WTC11 (cell line): ENCODE measurements at regions not wholly inside any gene's neighbourhood (a gene's known extent, or its start where the extent isn't known, plus 50 kb on each side); places are given as distances from the start of the nearest gene placed in this dataset.

Experiments used
- ATAC-seq: fragments of 200-7000 bp; cut with Tn5 transposase; 2 replicates; pipeline ENCODE4 v1.10.0; 2021; ENCODE audit warnings: mild to moderate bottlenecking, moderate library complexity
- CTCF ChIA-PET: fragments of 300-600 bp; sonication (Branson Sonifier 250); formaldehyde crosslinking; loops from one replicate; lab custom pipeline; 2021; ENCODE audit warnings: antibody characterized with exemption; lab: Charles Lee
- POLR2A ChIA-PET: fragments of 350-600 bp; sonication (Branson Sonifier 250); formaldehyde crosslinking; loops from one replicate; lab custom pipeline; 2021; ENCODE audit warnings: antibody characterized with exemption; lab: Charles Lee
- DNase-seq: peaks from one replicate; pipeline ENCODE4 v3.0.0; 2021; ENCODE audit warnings: low spot score
- H3K27ac Mint-ChIP-seq: 2 replicates; pipeline ENCODE4 v1.8.0; 2021; ENCODE audit warnings: mixed read lengths
- H3K27me3 Mint-ChIP-seq: 2 replicates; pipeline ENCODE4 v1.8.0; 2021; ENCODE audit warnings: low read depth, mild to moderate bottlenecking, moderate library complexity, mixed read lengths
- H3K36me3 Mint-ChIP-seq: 2 replicates; pipeline ENCODE4 v1.8.0; 2021; ENCODE audit warnings: mixed read lengths
- H3K4me1 Mint-ChIP-seq: 2 replicates; pipeline ENCODE4 v1.8.0; 2022; ENCODE audit warnings: mixed read lengths
- H3K4me3 Mint-ChIP-seq: 2 replicates; pipeline ENCODE4 v1.8.0; 2021; ENCODE audit warnings: mild to moderate bottlenecking, moderate library complexity, mixed read lengths
- H3K9me3 Mint-ChIP-seq: 2 replicates; pipeline ENCODE4 v1.8.0; 2021; ENCODE audit warnings: mixed read lengths
- ARID4B ChIP-seq: sonication (generic); formaldehyde crosslinking; IDR thresholded peaks from 2 replicates; pipeline ENCODE4 v1.8.0; 2023; ENCODE audit warnings: missing genetic modification reagents, mild to moderate bottlenecking, borderline replicate concordance
- CREB1 ChIP-seq: sonication (generic); formaldehyde crosslinking; IDR thresholded peaks from 2 replicates; pipeline ENCODE4 v1.8.0; 2023; ENCODE audit warnings: mild to moderate bottlenecking, missing genetic modification reagents
- EMX1 ChIP-seq: fragments of 250-450 bp; sonication (Bioruptor Pico); IDR thresholded peaks from 2 replicates; pipeline ENCODE4 v1.8.0; 2021; ENCODE audit warnings: mild to moderate bottlenecking
- FOXK1 ChIP-seq: sonication (generic); formaldehyde crosslinking; IDR thresholded peaks from 2 replicates; pipeline ENCODE4 v1.8.0; 2022; ENCODE audit warnings: mild to moderate bottlenecking, moderate library complexity, missing genetic modification reagents
- GABPB1 ChIP-seq: sonication (generic); formaldehyde crosslinking; IDR thresholded peaks from 2 replicates; pipeline ENCODE4 v1.8.1; 2023; ENCODE audit warnings: mild to moderate bottlenecking, missing genetic modification reagents
- IRF1 ChIP-seq: sonication (generic); formaldehyde crosslinking; IDR thresholded peaks from 2 replicates; pipeline ENCODE4 v1.8.0; 2023; ENCODE audit warnings: missing genetic modification reagents
- JUN ChIP-seq: sonication (generic); formaldehyde crosslinking; IDR thresholded peaks from 2 replicates; pipeline ENCODE4 v1.8.0; 2023; ENCODE audit warnings: mild to moderate bottlenecking, missing genetic modification reagents
- KAT7 ChIP-seq: sonication (generic); formaldehyde crosslinking; IDR thresholded peaks from 2 replicates; pipeline ENCODE4 v1.8.1; 2023; ENCODE audit warnings: missing genetic modification reagents, mild to moderate bottlenecking, borderline replicate concordance
- MYBL2 ChIP-seq: sonication (generic); formaldehyde crosslinking; IDR thresholded peaks from 2 replicates; pipeline ENCODE4 v1.8.1; 2023; ENCODE audit warnings: mild to moderate bottlenecking, moderate library complexity, missing genetic modification reagents
- NFATC4 ChIP-seq: fragments of 250-450 bp; sonication (Bioruptor Pico); IDR thresholded peaks from 2 replicates; pipeline ENCODE4 v1.9.0; 2021; ENCODE audit warnings: mild to moderate bottlenecking
- SOX15 ChIP-seq: fragments of 250-450 bp; sonication (Bioruptor Pico); IDR thresholded peaks from 2 replicates; pipeline ENCODE4 v1.9.0; 2021; ENCODE audit warnings: mild to moderate bottlenecking
- SP1 ChIP-seq: sonication (generic); formaldehyde crosslinking; conservative IDR thresholded peaks from 2 replicates; pipeline ENCODE4 v1.8.1; 2022; ENCODE audit warnings: missing genetic modification reagents
- TP53 ChIP-seq: sonication (generic); formaldehyde crosslinking; IDR thresholded peaks from 2 replicates; pipeline ENCODE4 v1.8.1; 2023; ENCODE audit warnings: mild to moderate bottlenecking, missing genetic modification reagents
- USF2 ChIP-seq: sonication (generic); formaldehyde crosslinking; IDR thresholded peaks from 2 replicates; pipeline ENCODE4 v1.8.1; 2023; ENCODE audit warnings: mild to moderate bottlenecking, missing genetic modification reagents, moderate library complexity
- ZBTB21 ChIP-seq: sonication (generic); formaldehyde crosslinking; IDR thresholded peaks from 2 replicates; pipeline ENCODE4 v1.8.1; 2023; ENCODE audit warnings: mild to moderate bottlenecking, missing genetic modification reagents, borderline replicate concordance
- ZBTB43 ChIP-seq: sonication (generic); formaldehyde crosslinking; IDR thresholded peaks from 2 replicates; pipeline ENCODE4 v1.8.1; 2023; ENCODE audit warnings: mild to moderate bottlenecking, missing genetic modification reagents
- ZNF263 ChIP-seq: sonication (generic); formaldehyde crosslinking; IDR thresholded peaks from 2 replicates; pipeline ENCODE4 v1.8.1; 2022; ENCODE audit warnings: low read depth, mild to moderate bottlenecking, moderate library complexity, missing genetic modification reagents
- ZNF281 ChIP-seq: sonication (generic); formaldehyde crosslinking; IDR thresholded peaks from 2 replicates; pipeline ENCODE4 v1.8.0; 2023; ENCODE audit warnings: mild to moderate bottlenecking, missing genetic modification reagents
- ZNF423 ChIP-seq: fragments of 250-450 bp; sonication (Bioruptor Pico); IDR thresholded peaks from 2 replicates; pipeline ENCODE4 v2.1.2; 2022; ENCODE audit warnings: mild to moderate bottlenecking, moderate library complexity
- ZNF512 ChIP-seq: sonication (generic); formaldehyde crosslinking; IDR thresholded peaks from 2 replicates; pipeline ENCODE4 v1.8.1; 2022; ENCODE audit warnings: missing genetic modification reagents, borderline replicate concordance

- TF ChIP-seq EMX1 (no peak), ZBTB21 (CRISPR knock-in tag) (no peak), KAT7 (no peak), IRF1 (CRISPR knock-in tag) (no peak), ZNF281 (CRISPR knock-in tag) (no peak), CREB1 (CRISPR knock-in tag) (no peak), ZBTB43 (CRISPR knock-in tag) (no peak)
- Mint-ChIP-seq H3K9me3 (no peaks in the 10 kb centered on the region), H3K27ac (no peak overlapping the region), H3K27me3 (no peaks in the 10 kb centered on the region), H3K36me3 (no peaks in the 10 kb centered on the region), H3K4me3 (no peak overlapping the region), H3K4me1 (no peaks in the 10 kb centered on the region)
- DNase-seq, result no peak
- CTCF ChIA-PET, result no interaction called here
- ATAC-seq, result no peak
- POLR2A ChIA-PET, result no interaction called here
Observed at GRCh38 chr5:2177244-2177643, 294.5 kb upstream of the IRX4 start.

GRCh38 chr5:2176581-2176980, 293.9 kb upstream of the IRX4 start:
- Mint-ChIP-seq H3K4me3 (no peak overlapping the region), H3K4me1 (no peaks in the 10 kb centered on the region), H3K36me3 (no peaks in the 10 kb centered on the region), H3K27ac (no peak overlapping the region), H3K9me3 (no peaks in the 10 kb centered on the region), H3K27me3 (no peaks in the 10 kb centered on the region)
- DNase-seq, result no peak
- ChIA-PET CTCF (no interaction called here), POLR2A (no interaction called here)
- TF ChIP-seq NFATC4, result no peak
- no peak for ATAC-seq

- Mint-ChIP-seq H3K4me1 (peaks cover under 1% of the 10 kb centered on the region; the same call in 1 of the 2 replicates), H3K4me3 (no peak overlapping the region), H3K36me3 (no peaks in the 10 kb centered on the region), H3K27me3 (no peaks in the 10 kb centered on the region), H3K27ac (no peak overlapping the region), H3K9me3 (no peaks in the 10 kb centered on the region)
- ChIA-PET POLR2A (interaction anchor here (0.6 kb wide), 1 partner anchor 291 kb away, joined by 4 read pairs; no protein-coding TSS in a partner anchor), CTCF (no interaction called here)
- DNase-seq (no peak), ATAC-seq (no peak)
- no peak for TF ChIP-seq ZNF423 (CRISPR knock-in tag)
- no peak for TF ChIP-seq MYBL2
- TF ChIP-seq JUN (CRISPR knock-in tag), result no peak
- TF ChIP-seq ZNF512 (CRISPR knock-in tag), result no peak
- TF ChIP-seq ARID4B, result no peak
- no peak for TF ChIP-seq ZBTB43 (CRISPR knock-in tag)
- TF ChIP-seq USF2 (CRISPR knock-in tag), result no peak
- no peak for TF ChIP-seq SP1 (CRISPR knock-in tag)
- no peak for TF ChIP-seq TP53 (CRISPR knock-in tag)
- TF ChIP-seq FOXK1, result no peak
- no peak for TF ChIP-seq GABPB1
- no peak for TF ChIP-seq ZNF263 (CRISPR knock-in tag)
- TF ChIP-seq SOX15 (CRISPR knock-in tag), result no peak
Observed at GRCh38 chr5:2175842-2176404, 293.2 kb upstream of the IRX4 start.
